Osteoblast (primary cell): ENCODE measurements at regions not wholly inside any gene's neighbourhood (a gene's known extent, or its start where the extent isn't known, plus 50 kb on each side); places are given as distances from the start of the nearest gene placed in this dataset.

Experiments used
- DNase-seq: peaks from one replicate; pipeline ENCODE4 v3.0.0; 2011; ENCODE audit warnings: low spot score, mixed read lengths; ENCODE audit not compliant: insufficient read length; ENCODE audit errors: missing footprints
- H2AFZ ChIP-seq: 2 replicates; pipeline ENCODE4 v1.6.0; 2011; ENCODE audit warnings: mild to moderate bottlenecking, low read length
- H3K27ac ChIP-seq: 2 replicates; pipeline ENCODE4 v1.5.1; 2011; ENCODE audit warnings: mild to moderate bottlenecking, low read depth, low read length, moderate library complexity
- H3K27me3 ChIP-seq: 2 replicates; pipeline ENCODE4 v1.6.0; 2012; ENCODE audit warnings: mild to moderate bottlenecking, control low read depth, inconsistent platforms, low read length, moderate library complexity; ENCODE audit not compliant: insufficient read depth
- H3K36me3 ChIP-seq: 2 replicates; pipeline ENCODE4 v1.5.1; 2011; ENCODE audit warnings: mild to moderate bottlenecking, low read length, control low read depth, moderate library complexity; ENCODE audit not compliant: insufficient read depth
- H3K4me1 ChIP-seq: 2 replicates; pipeline ENCODE4 v1.5.1; 2011; ENCODE audit warnings: mild to moderate bottlenecking, low read length, control low read depth, moderate library complexity; ENCODE audit not compliant: insufficient read depth
- H3K4me2 ChIP-seq: 2 replicates; pipeline ENCODE4 v1.6.0; 2011; ENCODE audit warnings: mild to moderate bottlenecking, low read length; ENCODE audit not compliant: insufficient read depth
- H3K4me3 ChIP-seq: fragments of 200-600 bp; sonication (generic); 3 replicates; pipeline ENCODE4 v1.5.1; 2012; ENCODE audit warnings: mild to moderate bottlenecking, low read length, inconsistent platforms; ENCODE audit not compliant: insufficient read depth
- H3K79me2 ChIP-seq: 2 replicates; pipeline ENCODE4 v1.6.0; 2012; ENCODE audit warnings: mild to moderate bottlenecking, low read length, control low read depth, inconsistent platforms; ENCODE audit not compliant: insufficient read depth
- H3K9me3 ChIP-seq: 2 replicates; pipeline ENCODE4 v1.5.1; 2011; ENCODE audit warnings: low read depth, low read length, control low read depth
- H4K20me1 ChIP-seq: 2 replicates; pipeline ENCODE4 v1.6.0; 2012; ENCODE audit warnings: mild to moderate bottlenecking, low read length, control low read depth; ENCODE audit not compliant: insufficient read depth
- CTCF ChIP-seq: IDR thresholded peaks from 2 replicates; pipeline ENCODE4 v1.5.1; 2011; ENCODE audit warnings: mild to moderate bottlenecking, low read depth, low read length, moderate library complexity; ENCODE audit errors: extremely low read depth

GRCh38 chr3:107055181-107055942, 321.9 kb upstream of the CCDC54 start:
- no peaks in the 10 kb centered on the region for H3K36me3 ChIP-seq
- no peak overlapping the region for H3K4me3 ChIP-seq
- H3K27ac ChIP-seq: no peak overlapping the region
- H3K4me2 ChIP-seq: no peak overlapping the region
- no peaks in the 10 kb centered on the region for H3K4me1 ChIP-seq
- H2AFZ ChIP-seq: no peak overlapping the region
- H4K20me1 ChIP-seq: no peaks in the 10 kb centered on the region
- no peak for DNase-seq
- H3K9me3 ChIP-seq: no peaks in the 10 kb centered on the region
- H3K79me2 ChIP-seq: no peaks in the 10 kb centered on the region
- no peaks in the 10 kb centered on the region for H3K27me3 ChIP-seq
- TF ChIP-seq CTCF: no peak

DNA sequence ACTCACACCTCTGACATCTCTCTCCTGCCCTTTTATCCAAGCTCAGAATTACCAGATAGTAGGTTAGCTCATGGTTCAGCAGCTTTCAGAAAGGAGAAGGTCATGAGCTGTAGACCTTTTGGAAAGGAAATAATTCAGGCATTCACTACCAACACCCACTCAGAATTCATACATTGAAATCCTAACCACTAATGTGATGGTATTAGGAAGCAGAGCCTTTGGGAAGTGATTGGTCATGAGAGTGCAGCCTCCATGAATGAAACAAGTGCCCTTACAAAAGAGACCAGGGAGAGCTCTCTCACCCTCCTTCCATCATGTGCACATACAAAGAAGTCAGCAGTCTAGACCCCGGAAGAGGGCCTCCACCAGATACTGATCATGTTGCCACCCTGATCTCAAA, 315.8 kb upstream of the CCDC54 start:
- Histone ChIP-seq H3K4me3 (no peak overlapping the region), H3K4me2 (no peak overlapping the region), H3K27me3 (no peaks in the 10 kb centered on the region), H4K20me1 (no peaks in the 10 kb centered on the region), H3K79me2 (no peaks in the 10 kb centered on the region), H3K27ac (no peak overlapping the region), H3K36me3 (no peaks in the 10 kb centered on the region), H2AFZ (no peak overlapping the region), H3K9me3 (no peaks in the 10 kb centered on the region), H3K4me1 (peaks cover 51% of the 10 kb centered on the region)
- TF ChIP-seq CTCF: no peak
- DNase-seq: no peak

DNA sequence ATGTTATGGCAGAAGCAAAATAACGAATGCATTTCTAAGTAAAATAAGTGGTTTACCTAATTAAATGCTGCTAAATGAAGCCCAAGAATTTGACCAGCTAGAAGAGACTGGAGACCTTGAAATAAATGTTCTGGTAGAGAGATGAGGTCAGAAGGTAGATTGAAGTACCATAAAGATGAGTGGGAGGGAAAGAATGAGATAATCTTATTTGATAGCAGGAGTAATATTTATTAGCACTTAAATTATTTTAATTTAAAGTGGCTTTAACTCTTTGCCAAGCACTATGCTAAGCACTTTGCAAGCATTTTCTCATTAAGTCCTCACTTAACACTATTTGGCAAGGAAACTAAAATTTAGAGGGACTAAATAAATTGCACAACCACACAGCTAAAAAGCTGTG, 314.9 kb upstream of the CCDC54 start:
- no peak overlapping the region for H3K4me2 ChIP-seq
- H4K20me1 ChIP-seq: no peaks in the 10 kb centered on the region
- no peaks in the 10 kb centered on the region for H3K9me3 ChIP-seq
- H3K36me3 ChIP-seq: no peaks in the 10 kb centered on the region
- no peak overlapping the region for H3K4me3 ChIP-seq
- TF ChIP-seq CTCF: no peak
- H3K79me2 ChIP-seq: no peaks in the 10 kb centered on the region
- peaks cover 51% of the 10 kb centered on the region for H3K4me1 ChIP-seq
- no peaks in the 10 kb centered on the region for H3K27me3 ChIP-seq
- H2AFZ ChIP-seq: no peak overlapping the region
- peak overlapping the region; percentile 79 for H3K27ac ChIP-seq
- DNase-seq: no peak

DNA sequence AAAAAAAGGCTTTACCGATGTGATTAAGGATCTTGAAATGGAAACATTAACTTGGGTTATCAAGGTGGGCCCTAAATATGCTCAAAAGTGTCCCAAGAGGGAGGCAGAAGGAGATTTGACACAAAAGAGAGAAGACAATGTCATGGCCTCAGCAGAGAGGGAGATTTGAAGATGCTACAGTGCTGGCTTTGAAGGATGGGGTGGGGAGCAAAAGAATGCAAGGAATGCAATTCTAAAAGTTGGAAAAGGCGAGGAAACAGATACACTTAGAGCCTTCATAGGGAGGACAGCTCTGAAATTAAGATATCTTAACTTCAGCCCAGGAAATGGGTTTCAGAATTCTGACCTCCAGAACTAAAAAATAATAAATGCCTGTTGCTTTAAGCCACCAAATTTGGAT, 314.5 kb upstream of the CCDC54 start:
- H3K4me2 ChIP-seq: peak overlapping the region; percentile 26
- no peak overlapping the region for H2AFZ ChIP-seq

More for the DNA sequence above, 314.5 kb upstream of the CCDC54 start:
- peaks cover 51% of the 10 kb centered on the region for H3K4me1 ChIP-seq
- no peaks in the 10 kb centered on the region for H3K27me3 ChIP-seq
- H3K27ac ChIP-seq: peak overlapping the region; percentile 79
- no peaks in the 10 kb centered on the region for H3K36me3 ChIP-seq
- no peak overlapping the region for H3K4me3 ChIP-seq
- DNase-seq: no peak
- no peaks in the 10 kb centered on the region for H3K79me2 ChIP-seq
- H4K20me1 ChIP-seq: no peaks in the 10 kb centered on the region
- no peaks in the 10 kb centered on the region for H3K9me3 ChIP-seq
- TF ChIP-seq CTCF: no peak
